ENCODE measurements at regions not wholly inside any gene's neighbourhood (a gene's known extent, or its start where the extent isn't known, plus 50 kb on each side); places are given as distances from the start of the nearest gene placed in this dataset.

DNA sequence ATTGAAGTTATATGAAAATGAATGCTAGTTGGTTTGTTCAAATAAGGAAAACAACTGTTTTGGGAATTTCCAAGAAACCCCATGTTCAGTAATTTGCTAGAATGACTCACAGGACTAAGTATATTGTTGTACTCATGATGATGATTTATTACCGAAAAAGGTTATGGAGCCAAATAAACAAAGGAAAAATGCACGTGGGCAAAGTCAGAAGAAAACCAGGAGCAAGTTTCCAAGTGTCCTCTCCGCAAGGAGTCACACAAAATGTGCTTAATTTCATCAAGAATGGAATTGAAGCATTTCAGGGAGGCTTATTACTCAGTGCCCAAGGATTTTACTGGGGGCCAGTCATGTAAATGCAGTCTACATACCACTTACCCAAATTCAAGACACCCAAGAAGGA, 1652.4 kb upstream of the TMEFF2 start:
- TF ChIP-seq POLR2AphosphoS5 (IDR thresholded peaks at IDR 0.05; ENCODE audit: low read depth, low read length) (no peak), POLR2A (IDR thresholded peaks at IDR 0.05; ENCODE audit: low read depth, low read length) (no peak)

Data from GM12892 (cell line).